OCI-LY7 (cell line): ENCODE measurements at regions not wholly inside any gene's neighbourhood (a gene's known extent, or its start where the extent isn't known, plus 50 kb on each side); places are given as distances from the start of the nearest gene placed in this dataset.

Source experiments
- EZH2phosphoT487 ChIP-seq: fragments of 200-600 bp; sonication (generic); IDR thresholded peaks from 2 replicates; pipeline ENCODE4 v1.6.1; 2018; ENCODE audit warnings: low read depth, borderline replicate concordance, mild to moderate bottlenecking, mixed run types, antibody characterized with exemption, low read length, moderate library complexity, mixed read lengths
- TF ChIP-seq, protein P1 (sequence below): fragments of 200-600 bp; sonication (generic); conservative IDR thresholded peaks from 2 replicates; pipeline ENCODE4 v1.5.1; 2014; ENCODE audit warnings: mild to moderate bottlenecking, antibody characterized with exemption, low read length, moderate library complexity, mixed read lengths

DNA sequence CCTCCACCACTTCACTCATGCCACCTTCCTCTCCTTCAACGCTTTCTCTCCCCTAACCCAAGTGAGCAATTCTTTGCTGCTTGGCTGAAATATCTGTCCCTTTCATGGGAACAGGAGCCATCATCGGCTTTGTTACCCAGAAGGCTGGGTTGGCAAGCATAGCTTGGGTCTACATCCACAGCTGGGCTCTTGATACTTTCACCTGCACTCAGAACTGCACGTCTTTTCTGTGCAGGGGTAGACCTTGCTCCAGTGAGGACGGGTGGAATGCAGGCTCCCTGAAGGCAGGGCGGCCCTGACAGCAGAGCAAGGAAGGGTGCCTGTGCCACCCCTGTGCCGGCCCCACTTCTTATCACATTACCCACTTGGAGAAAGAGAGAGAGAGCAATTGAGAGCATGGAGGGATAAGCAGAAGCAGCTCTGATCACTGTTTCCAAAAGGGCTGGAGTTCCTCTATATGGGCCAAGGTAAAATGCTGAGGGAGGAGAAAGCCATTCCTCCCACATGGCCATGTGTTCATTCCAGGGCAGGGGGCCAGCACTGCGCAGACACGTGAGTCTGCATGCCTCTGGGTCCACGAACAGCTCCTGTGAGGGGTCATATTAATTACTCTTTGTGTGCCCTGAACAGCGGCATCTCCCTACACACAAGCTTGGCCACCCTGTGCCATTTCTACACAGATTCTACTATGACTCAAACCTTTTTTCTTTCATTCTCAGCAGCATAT, 181.8 kb downstream of the BUD13 start:
- TF ChIP-seq, protein P1, sequence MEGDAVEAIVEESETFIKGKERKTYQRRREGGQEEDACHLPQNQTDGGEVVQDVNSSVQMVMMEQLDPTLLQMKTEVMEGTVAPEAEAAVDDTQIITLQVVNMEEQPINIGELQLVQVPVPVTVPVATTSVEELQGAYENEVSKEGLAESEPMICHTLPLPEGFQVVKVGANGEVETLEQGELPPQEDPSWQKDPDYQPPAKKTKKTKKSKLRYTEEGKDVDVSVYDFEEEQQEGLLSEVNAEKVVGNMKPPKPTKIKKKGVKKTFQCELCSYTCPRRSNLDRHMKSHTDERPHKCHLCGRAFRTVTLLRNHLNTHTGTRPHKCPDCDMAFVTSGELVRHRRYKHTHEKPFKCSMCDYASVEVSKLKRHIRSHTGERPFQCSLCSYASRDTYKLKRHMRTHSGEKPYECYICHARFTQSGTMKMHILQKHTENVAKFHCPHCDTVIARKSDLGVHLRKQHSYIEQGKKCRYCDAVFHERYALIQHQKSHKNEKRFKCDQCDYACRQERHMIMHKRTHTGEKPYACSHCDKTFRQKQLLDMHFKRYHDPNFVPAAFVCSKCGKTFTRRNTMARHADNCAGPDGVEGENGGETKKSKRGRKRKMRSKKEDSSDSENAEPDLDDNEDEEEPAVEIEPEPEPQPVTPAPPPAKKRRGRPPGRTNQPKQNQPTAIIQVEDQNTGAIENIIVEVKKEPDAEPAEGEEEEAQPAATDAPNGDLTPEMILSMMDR = no peak
- no peak for TF ChIP-seq EZH2phosphoT487
